Osteoblast (primary cell): ENCODE measurements at regions not wholly inside any gene's neighbourhood (a gene's known extent, or its start where the extent isn't known, plus 50 kb on each side); places are given as distances from the start of the nearest gene placed in this dataset.

Experiments
- DNase-seq: peaks from one replicate; pipeline ENCODE4 v3.0.0; 2011; ENCODE audit warnings: low spot score, mixed read lengths; ENCODE audit not compliant: insufficient read length; ENCODE audit errors: missing footprints
- H2AFZ ChIP-seq: 2 replicates; pipeline ENCODE4 v1.6.0; 2011; ENCODE audit warnings: mild to moderate bottlenecking, low read length
- H3K27ac ChIP-seq: 2 replicates; pipeline ENCODE4 v1.5.1; 2011; ENCODE audit warnings: mild to moderate bottlenecking, low read depth, low read length, moderate library complexity
- H3K27me3 ChIP-seq: 2 replicates; pipeline ENCODE4 v1.6.0; 2012; ENCODE audit warnings: mild to moderate bottlenecking, control low read depth, inconsistent platforms, low read length, moderate library complexity; ENCODE audit not compliant: insufficient read depth
- H3K36me3 ChIP-seq: 2 replicates; pipeline ENCODE4 v1.5.1; 2011; ENCODE audit warnings: mild to moderate bottlenecking, low read length, control low read depth, moderate library complexity; ENCODE audit not compliant: insufficient read depth
- H3K4me1 ChIP-seq: 2 replicates; pipeline ENCODE4 v1.5.1; 2011; ENCODE audit warnings: mild to moderate bottlenecking, low read length, control low read depth, moderate library complexity; ENCODE audit not compliant: insufficient read depth
- H3K4me2 ChIP-seq: 2 replicates; pipeline ENCODE4 v1.6.0; 2011; ENCODE audit warnings: mild to moderate bottlenecking, low read length; ENCODE audit not compliant: insufficient read depth
- H3K4me3 ChIP-seq: fragments of 200-600 bp; sonication (generic); 3 replicates; pipeline ENCODE4 v1.5.1; 2012; ENCODE audit warnings: mild to moderate bottlenecking, low read length, inconsistent platforms; ENCODE audit not compliant: insufficient read depth
- H3K79me2 ChIP-seq: 2 replicates; pipeline ENCODE4 v1.6.0; 2012; ENCODE audit warnings: mild to moderate bottlenecking, low read length, control low read depth, inconsistent platforms; ENCODE audit not compliant: insufficient read depth
- H3K9me3 ChIP-seq: 2 replicates; pipeline ENCODE4 v1.5.1; 2011; ENCODE audit warnings: low read depth, low read length, control low read depth
- H4K20me1 ChIP-seq: 2 replicates; pipeline ENCODE4 v1.6.0; 2012; ENCODE audit warnings: mild to moderate bottlenecking, low read length, control low read depth; ENCODE audit not compliant: insufficient read depth
- TF ChIP-seq, protein P1 (sequence below): IDR thresholded peaks from 2 replicates; pipeline ENCODE4 v1.5.1; 2011; ENCODE audit warnings: mild to moderate bottlenecking, low read depth, low read length, moderate library complexity; ENCODE audit errors: extremely low read depth

DNA sequence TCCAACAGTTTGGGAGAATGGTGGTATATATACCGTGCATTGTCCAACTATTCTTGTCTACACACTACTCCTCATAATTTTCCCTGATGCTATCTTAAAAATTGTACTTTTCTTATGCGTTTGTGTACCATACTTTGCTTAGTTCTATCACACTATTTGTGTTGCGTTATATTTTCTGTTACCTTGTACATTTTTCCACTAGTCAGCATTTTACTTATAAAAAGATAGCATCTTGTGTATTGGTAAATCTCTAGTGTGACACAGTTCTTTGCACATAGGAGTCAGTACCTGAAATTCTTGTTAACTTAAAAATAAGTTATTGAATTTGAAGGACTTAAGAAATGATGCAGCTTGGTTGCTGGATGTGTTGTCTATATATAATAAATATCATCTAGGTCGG is 201.8 kb upstream of the LMO3 start:
- H3K79me2 ChIP-seq, result no peaks in the 10 kb centered on the region
- H3K27me3 ChIP-seq, result no peaks in the 10 kb centered on the region
- TF ChIP-seq, protein P1, sequence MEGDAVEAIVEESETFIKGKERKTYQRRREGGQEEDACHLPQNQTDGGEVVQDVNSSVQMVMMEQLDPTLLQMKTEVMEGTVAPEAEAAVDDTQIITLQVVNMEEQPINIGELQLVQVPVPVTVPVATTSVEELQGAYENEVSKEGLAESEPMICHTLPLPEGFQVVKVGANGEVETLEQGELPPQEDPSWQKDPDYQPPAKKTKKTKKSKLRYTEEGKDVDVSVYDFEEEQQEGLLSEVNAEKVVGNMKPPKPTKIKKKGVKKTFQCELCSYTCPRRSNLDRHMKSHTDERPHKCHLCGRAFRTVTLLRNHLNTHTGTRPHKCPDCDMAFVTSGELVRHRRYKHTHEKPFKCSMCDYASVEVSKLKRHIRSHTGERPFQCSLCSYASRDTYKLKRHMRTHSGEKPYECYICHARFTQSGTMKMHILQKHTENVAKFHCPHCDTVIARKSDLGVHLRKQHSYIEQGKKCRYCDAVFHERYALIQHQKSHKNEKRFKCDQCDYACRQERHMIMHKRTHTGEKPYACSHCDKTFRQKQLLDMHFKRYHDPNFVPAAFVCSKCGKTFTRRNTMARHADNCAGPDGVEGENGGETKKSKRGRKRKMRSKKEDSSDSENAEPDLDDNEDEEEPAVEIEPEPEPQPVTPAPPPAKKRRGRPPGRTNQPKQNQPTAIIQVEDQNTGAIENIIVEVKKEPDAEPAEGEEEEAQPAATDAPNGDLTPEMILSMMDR, result no peak
- H3K4me3 ChIP-seq, result no peak overlapping the region
- no peak overlapping the region for H2AFZ ChIP-seq
- no peaks in the 10 kb centered on the region for H3K9me3 ChIP-seq
- H3K36me3 ChIP-seq, result no peaks in the 10 kb centered on the region
- no peak overlapping the region for H3K27ac ChIP-seq
- DNase-seq, result no peak
- no peaks in the 10 kb centered on the region for H3K4me1 ChIP-seq
- no peak overlapping the region for H3K4me2 ChIP-seq
- H4K20me1 ChIP-seq, result no peaks in the 10 kb centered on the region

GRCh38 chr12:16796168-16796567 is 190.2 kb upstream of the LMO3 start:
- TF ChIP-seq, protein P1, result no peak
- Histone ChIP-seq H2AFZ (no peak overlapping the region), H3K27ac (no peak overlapping the region), H3K9me3 (peaks cover 6% of the 10 kb centered on the region), H3K27me3 (no peaks in the 10 kb centered on the region), H3K4me2 (no peak overlapping the region), H3K79me2 (no peaks in the 10 kb centered on the region), H3K4me1 (no peaks in the 10 kb centered on the region), H4K20me1 (no peaks in the 10 kb centered on the region), H3K36me3 (no peaks in the 10 kb centered on the region), H3K4me3 (no peak overlapping the region)
- DNase-seq, result no peak

GRCh38 chr12:16789204-16789790 is 183.3 kb upstream of the LMO3 start:
- Histone ChIP-seq H3K4me2 (no peak overlapping the region), H3K27me3 (no peaks in the 10 kb centered on the region), H2AFZ (no peak overlapping the region), H3K9me3 (peaks cover 4% of the 10 kb centered on the region), H4K20me1 (no peaks in the 10 kb centered on the region), H3K4me1 (no peaks in the 10 kb centered on the region), H3K79me2 (no peaks in the 10 kb centered on the region), H3K27ac (no peak overlapping the region), H3K4me3 (no peak overlapping the region), H3K36me3 (no peaks in the 10 kb centered on the region)
- TF ChIP-seq, protein P1, result no peak
- no peak for DNase-seq

- Histone ChIP-seq H3K79me2 (no peaks in the 10 kb centered on the region), H4K20me1 (no peaks in the 10 kb centered on the region), H3K27me3 (no peaks in the 10 kb centered on the region), H3K9me3 (peaks cover 3% of the 10 kb centered on the region), H3K36me3 (no peaks in the 10 kb centered on the region), H3K27ac (no peak overlapping the region), H2AFZ (no peak overlapping the region), H3K4me2 (no peak overlapping the region), H3K4me1 (no peaks in the 10 kb centered on the region), H3K4me3 (no peak overlapping the region)
- DNase-seq, result no peak
- TF ChIP-seq, protein P1, result no peak
Observed at GRCh38 chr12:16788506-16789203, 182.7 kb upstream of the LMO3 start.
